ENCODE measurements at regions not wholly inside any gene's neighbourhood (a gene's known extent, or its start where the extent isn't known, plus 50 kb on each side); places are given as distances from the start of the nearest gene placed in this dataset.

GRCh38 chr16:86823125-86823524 is 244.8 kb downstream of the FOXL1 start:
- H3K27me3 ChIP-seq: peaks cover 0 to 76% of the 10 kb centered on the region in 2 donors
- ATAC-seq: no peak
- no peaks in the 10 kb centered on the region for H3K9me3 ChIP-seq

GRCh38 chr16:86823888-86824671 is 245.7 kb downstream of the FOXL1 start:
- Histone ChIP-seq H3K9me3 (no peaks in the 10 kb centered on the region), H3K4me1 (no peaks in the 10 kb centered on the region), H3K27me3 (peaks cover 0 to 76% of the 10 kb centered on the region in 2 donors), H3K4me3 (no peak overlapping the region), H3K27ac (no peak overlapping the region), H3K36me3 (no peaks in the 10 kb centered on the region)
- no peak for DNase-seq
- ATAC-seq: no peak
- no peak for TF ChIP-seq CTCF (IDR thresholded peaks at IDR 0.05)
- intact Hi-C loops (cut with DNase I): no loop called here

More at GRCh38 chr16:86823125-86823524, 244.8 kb downstream of the FOXL1 start:
- no peak for TF ChIP-seq CTCF (IDR thresholded peaks at IDR 0.05)
- Histone ChIP-seq H3K4me1 (no peaks in the 10 kb centered on the region), H3K4me3 (no peak overlapping the region), H3K36me3 (no peaks in the 10 kb centered on the region), H3K27ac (no peak overlapping the region)
- intact Hi-C loops (cut with DNase I): no loop called here
- DNase-seq: no peak

GRCh38 chr16:86824751-86825296 is 246.5 kb downstream of the FOXL1 start:
- Histone ChIP-seq H3K27me3 (peaks cover 0 to 76% of the 10 kb centered on the region in 2 donors), H3K4me3 (no peak overlapping the region), H3K4me1 (no peaks in the 10 kb centered on the region), H3K36me3 (no peaks in the 10 kb centered on the region), H3K9me3 (no peaks in the 10 kb centered on the region), H3K27ac (no peak overlapping the region)
- no peak for DNase-seq
- no peak for ATAC-seq
- TF ChIP-seq CTCF (IDR thresholded peaks at IDR 0.05): no peak
- intact Hi-C loops (cut with DNase I): no loop called here

GRCh38 chr16:86825631-86826030 is 247.3 kb downstream of the FOXL1 start:
- Histone ChIP-seq H3K4me1 (no peaks in the 10 kb centered on the region), H3K36me3 (no peaks in the 10 kb centered on the region), H3K9me3 (no peaks in the 10 kb centered on the region), H3K27me3 (peaks cover 0 to 71% of the 10 kb centered on the region in 2 donors), H3K4me3 (no peak overlapping the region), H3K27ac (no peak overlapping the region)
- DNase-seq: no peak
- ATAC-seq: no peak
- intact Hi-C loops (cut with DNase I): no loop called here
- no peak for TF ChIP-seq CTCF (IDR thresholded peaks at IDR 0.05)

GRCh38 chr16:86826941-86827340 is 248.6 kb downstream of the FOXL1 start:
- no peaks in the 10 kb centered on the region for H3K4me1 ChIP-seq
- no peak for DNase-seq
- TF ChIP-seq CTCF (IDR thresholded peaks at IDR 0.05): no peak
- no peak overlapping the region for H3K4me3 ChIP-seq
- ATAC-seq: no peak
- intact Hi-C loops (cut with DNase I): no loop called here
- no peaks in the 10 kb centered on the region for H3K36me3 ChIP-seq
- peaks cover 0 to 66% of the 10 kb centered on the region in 2 donors for H3K27me3 ChIP-seq
- H3K27ac ChIP-seq: no peak overlapping the region
- no peaks in the 10 kb centered on the region for H3K9me3 ChIP-seq
